ENCODE measurements at regions not wholly inside any gene's neighbourhood (a gene's known extent, or its start where the extent isn't known, plus 50 kb on each side); places are given as distances from the start of the nearest gene placed in this dataset.

GRCh38 chr3:65303431-65303830, 615.6 kb upstream of the ADAMTS9 start:
- no peak for TF ChIP-seq GATA2 (IDR thresholded peaks at IDR 0.05; ENCODE audit: low read depth, low read length)
- TF ChIP-seq GATA3 (IDR thresholded peaks at IDR 0.05; ENCODE audit: low read depth, low read length): no peak

DNA sequence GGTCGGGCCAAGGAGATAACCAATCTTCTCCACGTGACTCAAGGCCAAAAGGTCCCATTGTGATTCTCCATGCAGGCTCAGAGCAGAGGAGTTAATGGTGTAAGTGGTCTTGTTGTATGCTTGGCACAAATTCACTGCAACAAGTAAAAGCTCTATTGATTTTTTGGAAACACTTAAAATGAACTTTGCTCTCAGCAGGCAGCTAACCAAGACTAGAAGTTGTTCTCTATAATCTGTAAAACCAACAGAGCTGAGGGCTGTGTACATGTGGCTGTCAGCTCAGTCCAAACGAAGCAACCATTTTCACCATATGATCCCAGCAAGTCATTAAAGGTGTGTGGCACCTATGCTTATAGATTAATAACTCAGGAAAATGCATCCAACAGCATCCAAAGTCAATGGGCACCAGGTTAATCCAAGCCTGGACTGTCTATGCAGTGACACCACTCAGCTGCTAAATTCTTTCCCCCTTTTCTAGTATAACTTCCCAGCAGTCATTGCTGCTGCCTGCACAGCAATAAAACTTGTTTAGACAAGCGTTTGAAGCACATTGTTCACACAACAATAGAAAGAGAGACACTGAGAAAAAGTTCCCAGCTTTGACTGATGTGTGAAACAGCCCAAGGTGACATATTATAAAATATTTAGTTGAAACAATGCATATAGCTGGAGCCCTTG, 603.8 kb upstream of the ADAMTS9 start:
- TF ChIP-seq GATA3 (IDR thresholded peaks at IDR 0.05; ENCODE audit: low read depth, low read length): no peak
- no peak for TF ChIP-seq GATA2 (IDR thresholded peaks at IDR 0.05; ENCODE audit: low read depth, low read length)

GRCh38 chr3:65288776-65289175, 601.0 kb upstream of the ADAMTS9 start:
- no peak for TF ChIP-seq GATA3 (IDR thresholded peaks at IDR 0.05; ENCODE audit: low read depth, low read length)
- no peak for TF ChIP-seq GATA2 (IDR thresholded peaks at IDR 0.05; ENCODE audit: low read depth, low read length)

DNA sequence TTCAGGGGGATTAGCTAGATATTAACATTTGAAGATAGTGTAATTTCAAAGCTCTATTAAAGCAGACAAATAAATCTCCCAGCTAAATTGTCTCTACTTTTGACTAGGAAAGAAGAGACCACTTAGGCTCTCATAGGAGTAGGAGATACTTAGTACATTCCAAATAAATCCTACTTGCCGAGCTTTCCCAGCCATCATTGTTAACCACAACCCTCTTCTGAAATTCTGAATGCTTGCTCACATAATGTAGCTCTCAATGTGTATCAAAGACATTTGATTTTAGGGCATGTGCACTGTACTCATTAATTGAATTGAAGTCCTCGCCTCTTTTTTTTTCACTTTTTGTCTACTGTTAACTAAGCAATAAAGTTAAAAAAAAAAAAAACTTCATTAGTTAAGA, 598.2 kb upstream of the ADAMTS9 start:
- no peak for TF ChIP-seq GATA2 (IDR thresholded peaks at IDR 0.05; ENCODE audit: low read depth, low read length)
- no peak for TF ChIP-seq GATA3 (IDR thresholded peaks at IDR 0.05; ENCODE audit: low read depth, low read length)

DNA sequence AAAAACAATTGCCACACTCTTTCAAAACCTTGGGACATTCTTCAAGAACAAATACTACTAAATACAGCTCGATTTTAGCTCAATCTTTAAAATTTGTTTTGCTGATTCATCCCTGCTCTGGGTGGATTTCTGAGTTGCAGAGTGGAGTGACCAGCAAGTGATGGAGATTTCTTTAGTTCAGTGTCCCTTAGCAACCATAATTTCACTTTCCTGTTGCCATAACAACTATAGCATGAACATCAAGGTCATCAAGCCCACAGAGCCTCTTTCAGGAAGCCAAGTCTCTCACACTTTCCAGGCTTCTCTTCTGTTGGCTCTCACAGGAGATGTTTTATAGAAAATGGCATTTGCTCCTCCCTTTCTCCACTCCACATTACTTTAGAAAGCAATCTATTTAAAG, 597.2 kb upstream of the ADAMTS9 start:
- no peak for TF ChIP-seq GATA3 (IDR thresholded peaks at IDR 0.05; ENCODE audit: low read depth, low read length)
- no peak for TF ChIP-seq GATA2 (IDR thresholded peaks at IDR 0.05; ENCODE audit: low read depth, low read length)

DNA sequence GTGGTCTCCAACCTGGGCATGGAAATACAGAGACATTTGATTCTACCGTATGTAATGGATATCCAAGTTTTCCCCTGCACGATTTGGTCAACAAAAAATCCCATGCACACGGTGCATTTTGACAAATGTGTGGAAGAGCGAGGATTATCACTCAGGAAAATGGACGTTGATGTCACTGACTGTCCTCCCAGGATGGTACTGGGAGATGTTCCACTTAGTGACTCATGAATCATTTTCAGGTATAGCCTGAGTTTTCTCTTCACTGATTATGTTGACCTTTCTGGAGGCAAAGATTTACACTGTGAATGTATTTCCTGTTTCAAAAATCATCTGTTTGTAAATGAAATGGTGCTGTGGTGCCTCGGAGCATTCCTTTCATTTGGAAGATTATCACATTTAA, 596.7 kb upstream of the ADAMTS9 start:
- TF ChIP-seq GATA2 (IDR thresholded peaks at IDR 0.05; ENCODE audit: low read depth, low read length) (no peak), GATA3 (IDR thresholded peaks at IDR 0.05; ENCODE audit: low read depth, low read length) (no peak)

DNA sequence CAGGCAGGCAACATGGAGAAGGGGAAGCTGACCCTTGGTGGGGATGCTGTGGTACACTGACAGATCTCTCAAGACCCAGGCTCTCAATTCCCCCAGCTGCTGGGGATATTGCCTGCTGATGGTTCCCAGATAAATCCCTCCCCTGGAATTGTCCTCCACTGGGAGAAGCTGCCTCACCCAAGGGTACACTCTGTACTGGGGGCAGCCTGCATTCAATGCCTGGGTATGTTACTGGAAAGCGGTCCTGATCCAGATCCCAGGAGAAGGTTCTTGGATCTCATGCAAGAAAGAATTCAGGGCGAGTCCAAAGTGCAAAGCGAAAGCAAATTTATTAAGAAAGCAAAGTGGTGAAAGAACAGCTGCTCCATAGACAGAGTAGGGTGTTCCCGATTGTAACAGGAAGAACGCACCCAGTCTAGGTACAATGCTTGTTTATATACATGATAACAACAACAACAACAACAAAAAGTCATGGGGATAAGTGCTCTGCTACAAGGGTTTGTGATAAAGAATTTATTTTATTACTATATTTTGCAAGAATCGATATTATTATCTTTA, 591.5 kb upstream of the ADAMTS9 start:
- TF ChIP-seq GATA3 (IDR thresholded peaks at IDR 0.05; ENCODE audit: low read depth, low read length): no peak
- TF ChIP-seq GATA2 (IDR thresholded peaks at IDR 0.05; ENCODE audit: low read depth, low read length): no peak

DNA sequence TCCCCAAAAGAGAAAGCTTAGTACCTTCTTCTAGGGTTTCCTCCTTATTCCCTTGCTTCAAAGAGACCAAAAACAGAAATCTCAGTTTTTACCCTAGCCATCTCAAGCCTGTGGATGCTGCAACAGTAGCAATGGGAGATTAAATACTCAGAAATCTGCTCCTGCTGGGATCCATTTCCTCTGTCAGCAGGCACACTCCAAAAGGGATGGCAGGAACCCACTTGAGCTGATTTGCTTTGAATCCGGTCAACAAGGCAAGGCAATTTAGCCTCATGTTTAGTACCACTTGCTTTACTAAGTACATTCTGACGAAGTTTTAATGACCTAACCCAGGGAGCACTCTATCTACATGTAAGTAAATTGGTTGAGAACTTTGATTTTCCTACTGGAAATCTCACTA, 590.0 kb upstream of the ADAMTS9 start:
- TF ChIP-seq GATA2 (IDR thresholded peaks at IDR 0.05; ENCODE audit: low read depth, low read length) (no peak), GATA3 (IDR thresholded peaks at IDR 0.05; ENCODE audit: low read depth, low read length) (no peak)

- TF ChIP-seq GATA3 (IDR thresholded peaks at IDR 0.05; ENCODE audit: low read depth, low read length) (no peak), GATA2 (IDR thresholded peaks at IDR 0.05; ENCODE audit: low read depth, low read length) (no peak)
Measured at GRCh38 chr3:65276551-65276950, 588.8 kb upstream of the ADAMTS9 start.

- TF ChIP-seq GATA3 (IDR thresholded peaks at IDR 0.05; ENCODE audit: low read depth, low read length): no peak
- TF ChIP-seq GATA2 (IDR thresholded peaks at IDR 0.05; ENCODE audit: low read depth, low read length): no peak
Measured at GRCh38 chr3:65268426-65268825, 580.6 kb upstream of the ADAMTS9 start.

DNA sequence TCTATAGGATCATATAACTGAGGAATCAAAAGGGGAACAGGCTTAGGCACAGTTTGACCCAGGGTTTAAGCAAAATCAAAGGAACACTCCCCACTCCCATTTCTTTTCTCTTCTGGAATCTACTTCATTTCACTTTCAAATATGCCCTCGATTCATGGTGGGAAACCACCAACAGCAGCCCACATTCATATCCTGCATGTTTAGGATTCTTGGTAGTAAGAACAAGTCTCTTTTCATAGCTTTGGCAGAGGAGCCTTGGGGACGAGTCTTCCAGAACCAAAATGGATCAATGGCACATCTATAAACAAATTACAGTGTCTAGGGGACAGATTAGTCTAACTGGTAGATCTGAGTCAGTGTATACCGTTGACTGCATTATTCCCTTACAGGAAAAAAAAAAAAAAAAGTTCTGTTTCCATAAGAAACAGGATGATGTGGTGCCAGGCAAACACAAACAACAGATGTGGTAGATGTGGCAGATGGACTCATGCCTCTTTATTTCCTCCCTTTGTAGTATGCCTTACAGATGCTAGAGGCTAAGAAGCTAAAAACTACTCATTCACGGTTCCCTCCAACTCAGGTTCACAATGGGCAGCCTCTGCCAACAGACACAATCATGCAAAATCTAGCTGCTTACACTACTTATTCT, 578.3 kb upstream of the ADAMTS9 start:
- TF ChIP-seq GATA2 (IDR thresholded peaks at IDR 0.05; ENCODE audit: low read depth, low read length): no peak
- no peak for TF ChIP-seq GATA3 (IDR thresholded peaks at IDR 0.05; ENCODE audit: low read depth, low read length)

- TF ChIP-seq GATA2 (IDR thresholded peaks at IDR 0.05; ENCODE audit: low read depth, low read length) (no peak), GATA3 (IDR thresholded peaks at IDR 0.05; ENCODE audit: low read depth, low read length) (no peak)
Measured at GRCh38 chr3:65265511-65265910, 577.7 kb upstream of the ADAMTS9 start.

DNA sequence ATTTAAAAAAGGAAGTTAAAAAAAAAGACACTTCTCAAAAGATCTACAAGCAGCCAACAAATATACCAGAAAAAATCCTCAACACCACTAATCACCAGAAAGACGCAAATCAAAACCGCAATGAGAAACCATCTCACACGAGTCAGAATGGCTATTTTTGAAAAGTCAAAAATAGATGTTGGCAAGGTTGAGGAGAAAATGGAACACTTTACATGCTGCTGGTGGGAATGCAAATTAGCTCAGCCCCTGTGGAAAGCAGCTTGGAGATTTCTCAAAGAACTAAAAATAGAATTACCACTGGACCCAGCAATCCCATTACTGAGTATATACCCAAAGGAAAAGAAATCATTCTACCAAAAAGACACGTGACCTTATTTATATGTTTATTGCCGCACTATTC, 574.7 kb upstream of the ADAMTS9 start:
- TF ChIP-seq GATA3 (IDR thresholded peaks at IDR 0.05; ENCODE audit: low read depth, low read length) (no peak), GATA2 (IDR thresholded peaks at IDR 0.05; ENCODE audit: low read depth, low read length) (no peak)

DNA sequence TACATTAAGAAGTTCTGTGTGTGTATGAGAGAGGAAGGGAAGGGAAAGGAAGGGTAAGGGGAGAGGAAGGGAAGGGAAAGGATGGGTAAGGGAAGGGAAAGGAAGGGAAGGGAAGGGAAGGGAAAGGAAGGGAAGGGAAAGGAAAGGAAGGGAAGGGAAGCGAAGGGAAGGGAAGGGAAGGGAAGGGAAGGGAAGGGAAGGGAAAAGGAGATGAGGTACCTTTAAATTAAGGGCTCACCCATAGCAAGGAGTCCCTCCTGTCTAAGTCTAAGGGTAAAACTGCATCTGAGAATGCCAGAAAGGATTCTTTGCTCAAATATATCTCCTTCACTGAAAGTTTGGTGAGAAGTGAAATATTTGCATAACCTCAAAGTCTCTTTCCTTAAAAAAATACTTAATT, 572.1 kb upstream of the ADAMTS9 start:
- TF ChIP-seq GATA3 (IDR thresholded peaks at IDR 0.05; ENCODE audit: low read depth, low read length) (no peak), GATA2 (IDR thresholded peaks at IDR 0.05; ENCODE audit: low read depth, low read length) (no peak)

DNA sequence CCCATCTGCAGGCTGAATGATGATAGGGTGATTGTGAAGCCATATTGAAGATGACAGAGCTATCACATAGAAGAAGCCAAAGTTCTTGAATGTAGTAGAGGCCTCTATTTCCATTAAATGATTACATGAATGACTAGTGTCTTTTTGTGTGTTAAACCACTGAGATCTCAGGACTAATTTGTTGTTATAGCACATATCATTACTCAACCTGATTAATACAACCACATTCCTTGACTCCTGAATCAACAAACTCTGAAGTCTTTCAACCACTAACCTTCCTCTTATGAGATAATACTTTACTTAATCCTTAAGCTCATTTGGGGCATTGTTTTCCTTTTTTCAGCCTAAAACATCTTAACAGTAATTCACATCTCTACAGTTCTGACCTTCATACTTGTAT, 564.5 kb upstream of the ADAMTS9 start:
- TF ChIP-seq GATA2 (IDR thresholded peaks at IDR 0.05; ENCODE audit: low read depth, low read length) (no peak), GATA3 (IDR thresholded peaks at IDR 0.05; ENCODE audit: low read depth, low read length) (no peak)
